Progenitor cell of endocrine pancreas (in vitro differentiated cells): ENCODE measurements at regions not wholly inside any gene's neighbourhood (a gene's known extent, or its start where the extent isn't known, plus 50 kb on each side); places are given as distances from the start of the nearest gene placed in this dataset.
"Not testable (repeated sequence)": the region's sequence is repeated elsewhere in the genome, so short reads cannot be mapped to it uniquely, and the experiment has no call there.

Experiments
- DNase-seq: peaks from one replicate; pipeline ENCODE4 v3.0.0; 2021; ENCODE audit warnings: low spot score; ENCODE audit not compliant: unreplicated experiment
- H3K27ac Mint-ChIP-seq: 2 replicates; pipeline ENCODE4 v1.8.0; 2021; ENCODE audit warnings: mild to moderate bottlenecking, moderate library complexity, mixed read lengths
- H3K27me3 Mint-ChIP-seq: 2 replicates; pipeline ENCODE4 v1.8.0; 2021; ENCODE audit warnings: mixed read lengths
- H3K36me3 Mint-ChIP-seq: 2 replicates; pipeline ENCODE4 v1.8.0; 2022; ENCODE audit warnings: mixed read lengths; ENCODE audit not compliant: insufficient read depth
- H3K4me1 Mint-ChIP-seq: 2 replicates; pipeline ENCODE4 v1.8.0; 2021; ENCODE audit warnings: low read depth, mixed read lengths
- H3K4me3 Mint-ChIP-seq: 2 replicates; pipeline ENCODE4 v1.8.0; 2021; ENCODE audit warnings: low read depth, mild to moderate bottlenecking, moderate library complexity, mixed read lengths
- H3K9me3 Mint-ChIP-seq: 2 replicates; pipeline ENCODE4 v1.8.0; 2021; ENCODE audit warnings: low read depth, mixed read lengths
- TF ChIP-seq, protein P1 (sequence below): fragments of 200-600 bp; sonication (generic); IDR thresholded peaks from one replicate; pipeline ENCODE4 v1.5.0; 2021; ENCODE audit warnings: antibody characterized with exemption, mild to moderate bottlenecking; ENCODE audit not compliant: unreplicated experiment

DNA sequence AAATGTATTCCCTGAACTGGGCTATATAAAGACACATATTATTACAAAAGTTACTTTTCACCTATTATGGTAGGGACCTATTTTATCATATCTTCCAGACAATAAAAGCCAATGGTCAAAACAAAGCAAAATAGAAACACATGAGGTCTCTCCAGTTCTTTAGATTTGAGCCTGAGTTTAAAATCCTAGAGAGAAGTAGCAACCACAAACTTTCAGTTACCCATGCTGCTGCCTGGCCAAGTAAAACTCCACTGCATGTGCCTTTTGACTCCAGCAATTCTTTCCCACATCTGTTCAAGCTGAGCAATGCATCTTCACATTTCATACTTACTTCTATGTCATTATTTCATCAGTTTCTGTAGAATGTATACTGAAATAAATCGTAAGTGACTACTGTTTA is 405.3 kb downstream of the STK39 start:
- TF ChIP-seq, protein P1, sequence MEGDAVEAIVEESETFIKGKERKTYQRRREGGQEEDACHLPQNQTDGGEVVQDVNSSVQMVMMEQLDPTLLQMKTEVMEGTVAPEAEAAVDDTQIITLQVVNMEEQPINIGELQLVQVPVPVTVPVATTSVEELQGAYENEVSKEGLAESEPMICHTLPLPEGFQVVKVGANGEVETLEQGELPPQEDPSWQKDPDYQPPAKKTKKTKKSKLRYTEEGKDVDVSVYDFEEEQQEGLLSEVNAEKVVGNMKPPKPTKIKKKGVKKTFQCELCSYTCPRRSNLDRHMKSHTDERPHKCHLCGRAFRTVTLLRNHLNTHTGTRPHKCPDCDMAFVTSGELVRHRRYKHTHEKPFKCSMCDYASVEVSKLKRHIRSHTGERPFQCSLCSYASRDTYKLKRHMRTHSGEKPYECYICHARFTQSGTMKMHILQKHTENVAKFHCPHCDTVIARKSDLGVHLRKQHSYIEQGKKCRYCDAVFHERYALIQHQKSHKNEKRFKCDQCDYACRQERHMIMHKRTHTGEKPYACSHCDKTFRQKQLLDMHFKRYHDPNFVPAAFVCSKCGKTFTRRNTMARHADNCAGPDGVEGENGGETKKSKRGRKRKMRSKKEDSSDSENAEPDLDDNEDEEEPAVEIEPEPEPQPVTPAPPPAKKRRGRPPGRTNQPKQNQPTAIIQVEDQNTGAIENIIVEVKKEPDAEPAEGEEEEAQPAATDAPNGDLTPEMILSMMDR = no peak
- Mint-ChIP-seq H3K4me1 (no peaks in the 10 kb centered on the region), H3K4me3 (no peak overlapping the region), H3K9me3 (peaks cover 25% of the 10 kb centered on the region), H3K36me3 (peaks cover 21% of the 10 kb centered on the region), H3K27me3 (no peaks in the 10 kb centered on the region), H3K27ac (no peak overlapping the region)
- DNase-seq = no peak

DNA sequence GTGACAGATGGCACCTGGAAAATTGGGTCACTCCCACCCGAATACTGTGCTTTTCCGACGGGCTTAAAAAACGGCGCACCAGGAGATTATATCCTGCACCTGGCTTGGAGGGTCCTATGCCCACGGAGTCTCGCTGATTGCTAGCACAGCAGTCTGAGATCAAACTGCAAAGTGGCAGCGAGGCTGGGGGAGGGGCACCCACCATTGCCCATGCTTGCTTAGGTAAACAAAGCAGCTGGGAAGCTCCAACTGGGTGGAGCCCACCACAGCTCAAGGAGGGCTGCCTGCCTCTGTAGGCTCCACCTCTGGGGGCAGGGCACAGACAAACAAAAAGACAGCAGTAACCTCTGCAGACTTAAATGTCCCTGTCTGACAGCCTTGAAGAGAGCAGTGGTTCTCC is 412.1 kb downstream of the STK39 start:
- H3K27ac Mint-ChIP-seq, H3K9me3 Mint-ChIP-seq, H3K27me3 Mint-ChIP-seq, H3K4me1 Mint-ChIP-seq, H3K4me3 Mint-ChIP-seq, DNase-seq: not testable (repeated sequence)
- H3K36me3 Mint-ChIP-seq = peaks cover 27% of the 10 kb centered on the region

DNA sequence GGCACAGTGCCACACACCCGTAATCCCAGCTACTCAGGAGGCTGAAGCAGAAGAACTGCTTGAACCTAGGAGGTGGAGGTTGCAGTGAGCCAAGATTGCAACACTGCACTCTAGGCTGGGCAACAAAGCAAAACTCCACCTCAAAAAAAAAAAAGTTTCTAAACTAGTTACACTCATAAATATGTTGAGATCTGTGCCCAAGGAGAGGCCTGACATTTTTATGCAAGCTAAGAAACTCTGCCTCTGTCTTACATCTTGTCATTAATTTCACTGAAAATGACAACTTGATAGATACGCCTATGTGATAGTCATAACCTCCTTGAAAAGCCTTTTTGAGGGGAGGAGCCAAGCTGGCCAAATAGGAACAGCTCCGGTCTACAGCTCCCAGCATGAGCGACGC is 412.7 kb downstream of the STK39 start:
- Mint-ChIP-seq H3K27ac (no peak overlapping the region), H3K27me3 (no peaks in the 10 kb centered on the region), H3K36me3 (peaks cover 27% of the 10 kb centered on the region), H3K9me3 (peaks cover 3% of the 10 kb centered on the region), H3K4me1 (peaks cover 2% of the 10 kb centered on the region), H3K4me3 (no peak overlapping the region)
- TF ChIP-seq, protein P1 = no peak
- no peak for DNase-seq

GRCh38 chr2:167833294-167833693 is 414.1 kb downstream of the STK39 start:
- Mint-ChIP-seq H3K4me3 (no peak overlapping the region), H3K9me3 (peaks cover 3% of the 10 kb centered on the region), H3K27ac (no peak overlapping the region), H3K36me3 (peaks cover 30% of the 10 kb centered on the region), H3K4me1 (peaks cover 2% of the 10 kb centered on the region), H3K27me3 (no peaks in the 10 kb centered on the region)
- TF ChIP-seq, protein P1 = no peak
- no peak for DNase-seq

GRCh38 chr2:167832868-167833287 is 414.5 kb downstream of the STK39 start:
- TF ChIP-seq, protein P1 = no peak
- no peak for DNase-seq
- H3K27ac Mint-ChIP-seq = peak overlapping the region; percentile 66
- H3K36me3 Mint-ChIP-seq = peaks cover 33% of the 10 kb centered on the region
- H3K9me3 Mint-ChIP-seq = peaks cover 3% of the 10 kb centered on the region
- H3K4me3 Mint-ChIP-seq = no peak overlapping the region
- H3K4me1 Mint-ChIP-seq = peaks cover 5% of the 10 kb centered on the region
- no peaks in the 10 kb centered on the region for H3K27me3 Mint-ChIP-seq

GRCh38 chr2:167827352-167828097 is 419.9 kb downstream of the STK39 start:
- peaks cover 4% of the 10 kb centered on the region for H3K4me1 Mint-ChIP-seq
- H3K4me3 Mint-ChIP-seq = no peak overlapping the region
- no peak for DNase-seq
- no peaks in the 10 kb centered on the region for H3K27me3 Mint-ChIP-seq
- peak overlapping the region; percentile 44 for H3K27ac Mint-ChIP-seq
- peaks cover 29% of the 10 kb centered on the region for H3K36me3 Mint-ChIP-seq
- TF ChIP-seq, protein P1 = no peak
- no peaks in the 10 kb centered on the region for H3K9me3 Mint-ChIP-seq
